ENCODE measurements at regions not wholly inside any gene's neighbourhood (a gene's known extent, or its start where the extent isn't known, plus 50 kb on each side); places are given as distances from the start of the nearest gene placed in this dataset.

DNA sequence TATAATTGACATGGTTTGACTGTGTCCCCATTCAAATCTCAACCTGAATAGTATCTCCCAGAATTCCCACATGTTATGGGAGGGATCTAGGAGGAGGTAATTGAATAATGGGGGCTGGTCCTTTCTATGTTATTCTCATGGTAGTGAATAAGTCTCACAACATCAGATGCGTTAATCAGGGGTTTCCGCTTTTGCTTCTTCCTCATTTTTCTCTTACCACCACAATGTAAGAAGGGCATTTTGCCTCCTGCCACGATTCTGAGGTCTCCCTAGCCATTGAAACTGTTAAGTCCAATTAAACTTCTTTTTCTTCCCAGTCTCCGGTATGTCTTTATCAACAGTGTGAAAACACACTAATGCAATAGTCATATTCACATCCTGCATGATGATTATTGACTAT, 1073.3 kb upstream of the CDH2 start:
- Histone ChIP-seq H3K9me3 (ENCODE audit: control insufficient read depth, low read length) (no peaks in the 10 kb centered on the region), H3K4me3 (ENCODE audit: extremely low read depth, insufficient read depth, low read length, poor library complexity, severe bottlenecking) (no peak overlapping the region), H3K36me3 (ENCODE audit: control insufficient read depth, insufficient read depth, low read length) (no peaks in the 10 kb centered on the region), H3K27ac (ENCODE audit: low read depth, low read length, severe bottlenecking) (no peak overlapping the region), H3K4me1 (ENCODE audit: control insufficient read depth, insufficient read depth, low read length, poor library complexity, severe bottlenecking) (no peaks in the 10 kb centered on the region)
- WGBS, 2 experiments (ENCODE audit: insufficient coverage in 2 of 2) = 83 to 94% methylated on average over 1 to 2 of the region's 4 CpGs

DNA sequence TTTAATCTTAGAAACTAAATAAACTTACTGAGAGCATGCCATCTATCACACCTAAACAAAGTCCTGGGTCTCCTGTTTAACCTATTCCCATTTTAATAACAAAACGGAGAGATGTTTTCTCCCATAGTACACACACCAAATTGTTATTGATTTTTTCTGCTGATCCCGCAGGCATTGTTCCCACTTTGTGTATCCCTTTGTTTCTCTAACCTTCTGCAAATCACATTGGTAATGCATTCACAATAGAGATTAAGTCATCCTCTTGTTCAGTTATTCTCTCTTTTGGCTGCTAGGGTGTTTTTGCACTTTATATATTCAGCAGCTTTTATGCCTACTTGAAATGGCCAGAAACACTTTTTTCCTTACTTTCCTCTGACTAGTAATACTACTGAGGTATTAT, 1071.9 kb upstream of the CDH2 start:
- Histone ChIP-seq H3K4me1 (ENCODE audit: control insufficient read depth, insufficient read depth, low read length, poor library complexity, severe bottlenecking) (no peaks in the 10 kb centered on the region), H3K4me3 (ENCODE audit: extremely low read depth, insufficient read depth, low read length, poor library complexity, severe bottlenecking) (no peak overlapping the region), H3K27ac (ENCODE audit: low read depth, low read length, severe bottlenecking) (no peak overlapping the region), H3K9me3 (ENCODE audit: control insufficient read depth, low read length) (no peaks in the 10 kb centered on the region), H3K36me3 (ENCODE audit: control insufficient read depth, insufficient read depth, low read length) (no peaks in the 10 kb centered on the region)
- 85 to 86% methylated on average over 2 of the region's 2 CpGs for WGBS, 2 experiments (ENCODE audit: insufficient coverage in 2 of 2)

DNA sequence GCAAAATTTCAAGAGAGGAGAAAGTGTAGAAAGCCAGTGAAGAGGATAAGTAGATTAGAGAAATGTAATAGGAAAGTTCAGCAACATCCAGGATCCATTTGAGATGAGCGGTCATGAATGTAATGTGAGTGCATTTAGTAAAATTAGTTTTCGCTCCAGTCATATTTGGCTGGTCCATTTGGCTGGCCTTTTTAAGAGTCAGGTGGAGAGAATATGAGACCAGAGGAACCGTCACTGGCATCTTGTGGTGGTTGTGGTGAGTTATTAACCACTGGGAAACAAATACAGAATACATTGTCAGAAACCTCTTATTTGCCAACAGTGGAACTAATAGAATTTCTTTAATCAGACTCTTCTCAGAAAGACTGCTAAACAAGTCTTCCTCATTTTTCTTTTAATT, 1064.3 kb upstream of the CDH2 start:
- Histone ChIP-seq H3K9me3 (ENCODE audit: control insufficient read depth, low read length) (no peaks in the 10 kb centered on the region), H3K4me1 (ENCODE audit: control insufficient read depth, insufficient read depth, low read length, poor library complexity, severe bottlenecking) (no peaks in the 10 kb centered on the region), H3K4me3 (ENCODE audit: extremely low read depth, insufficient read depth, low read length, poor library complexity, severe bottlenecking) (no peak overlapping the region), H3K36me3 (ENCODE audit: control insufficient read depth, insufficient read depth, low read length) (no peaks in the 10 kb centered on the region), H3K27ac (ENCODE audit: low read depth, low read length, severe bottlenecking) (no peak overlapping the region)
- WGBS, 2 experiments (ENCODE audit: insufficient coverage in 2 of 2) = 100% methylated on average over 1 to 2 of the region's 3 CpGs

DNA sequence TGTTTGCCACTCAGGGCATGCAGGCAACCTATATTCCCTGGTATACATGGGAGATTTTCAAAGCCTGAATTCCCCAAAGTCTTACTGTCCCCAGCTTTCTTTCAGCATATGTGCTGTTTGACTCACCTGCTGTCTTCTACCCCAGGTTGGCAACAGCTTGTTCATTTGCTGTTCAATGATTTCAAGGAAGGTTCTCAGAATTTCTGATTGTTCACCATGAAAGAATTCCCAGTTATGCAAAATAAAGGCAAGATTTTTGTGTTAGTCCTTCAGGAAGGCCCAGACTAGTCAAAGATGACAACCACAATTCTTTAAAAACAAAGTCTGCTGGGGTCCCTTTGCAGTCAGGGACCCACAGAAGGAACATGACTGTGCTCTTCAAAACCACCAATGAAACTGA, 1057.8 kb upstream of the CDH2 start:
- H3K4me1 ChIP-seq (ENCODE audit: control insufficient read depth, insufficient read depth, low read length, poor library complexity, severe bottlenecking) = no peaks in the 10 kb centered on the region
- H3K27ac ChIP-seq (ENCODE audit: low read depth, low read length, severe bottlenecking) = no peak overlapping the region

DNA sequence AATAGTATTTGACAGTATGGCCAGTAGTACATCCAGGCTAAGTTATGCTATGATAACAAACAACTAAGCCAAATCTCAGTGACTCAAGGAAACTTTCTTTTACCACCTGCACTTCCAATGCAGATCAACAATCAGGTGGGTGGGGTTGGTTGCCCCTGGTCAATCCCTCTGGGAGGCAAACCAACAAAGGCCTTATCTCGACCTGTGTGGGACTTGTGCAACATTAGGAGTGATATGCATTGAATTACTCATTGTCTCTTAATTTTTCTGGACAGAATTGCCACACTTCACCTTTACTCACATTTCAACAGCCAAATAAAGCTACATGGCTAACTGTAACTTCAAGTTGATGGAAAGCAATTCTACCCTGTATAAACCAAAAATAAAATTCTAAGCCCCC, 1049.3 kb upstream of the CDH2 start:
- WGBS, 2 experiments (ENCODE audit: insufficient coverage in 2 of 2) = no CpG with 5 or more reads among the region's 1 CpG
- H3K27ac ChIP-seq (ENCODE audit: low read depth, low read length, severe bottlenecking) = no peak overlapping the region
- no peak overlapping the region for H3K4me3 ChIP-seq (ENCODE audit: extremely low read depth, insufficient read depth, low read length, poor library complexity, severe bottlenecking)
- H3K9me3 ChIP-seq (ENCODE audit: control insufficient read depth, low read length) = no peaks in the 10 kb centered on the region
- H3K4me1 ChIP-seq (ENCODE audit: control insufficient read depth, insufficient read depth, low read length, poor library complexity, severe bottlenecking) = no peaks in the 10 kb centered on the region
- no peaks in the 10 kb centered on the region for H3K36me3 ChIP-seq (ENCODE audit: control insufficient read depth, insufficient read depth, low read length)

More for the DNA sequence above, 1057.8 kb upstream of the CDH2 start:
- Histone ChIP-seq H3K4me3 (ENCODE audit: extremely low read depth, insufficient read depth, low read length, poor library complexity, severe bottlenecking) (no peak overlapping the region), H3K36me3 (ENCODE audit: control insufficient read depth, insufficient read depth, low read length) (no peaks in the 10 kb centered on the region), H3K9me3 (ENCODE audit: control insufficient read depth, low read length) (no peaks in the 10 kb centered on the region)

DNA sequence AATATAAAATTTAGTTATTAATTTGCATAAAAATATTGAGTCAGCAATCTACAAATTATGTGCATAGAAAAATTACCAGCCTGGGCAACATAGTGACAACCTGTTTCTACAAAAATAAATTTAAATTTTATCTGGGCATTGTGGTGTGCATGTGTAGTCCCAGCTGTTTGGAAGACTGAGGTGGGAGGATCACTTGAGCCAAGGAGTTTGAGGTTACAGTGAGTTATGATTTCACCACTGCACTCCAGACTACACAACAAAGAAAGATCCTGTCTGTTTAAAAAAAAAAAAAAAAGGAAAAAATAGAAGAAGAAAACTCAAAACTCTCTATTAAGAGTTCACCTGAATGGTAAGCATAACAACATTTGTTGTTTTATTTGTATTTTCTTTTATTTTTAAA, 1048.4 kb upstream of the CDH2 start:
- H3K4me3 ChIP-seq (ENCODE audit: extremely low read depth, insufficient read depth, low read length, poor library complexity, severe bottlenecking) = no peak overlapping the region

DNA sequence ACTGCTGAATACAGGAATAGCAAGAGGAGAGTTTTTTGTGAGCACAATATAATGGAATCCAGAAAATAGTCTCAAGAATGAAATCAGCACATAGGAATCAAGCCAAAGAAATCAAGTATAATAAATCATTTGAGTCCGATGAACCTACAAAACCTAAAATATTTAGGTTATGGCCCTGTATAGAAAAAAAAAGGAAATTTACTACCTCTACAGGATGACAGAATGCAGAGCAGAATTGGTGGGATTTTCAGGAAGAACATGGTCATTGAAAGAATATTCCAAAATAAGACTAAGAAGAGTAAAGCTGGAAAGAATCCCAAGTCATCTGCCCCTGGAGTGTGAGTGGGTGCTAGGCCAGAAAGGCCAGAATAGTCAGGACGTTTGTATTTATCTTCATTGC, 1041.2 kb upstream of the CDH2 start:
- WGBS, 2 experiments (ENCODE audit: insufficient coverage in 2 of 2) = 80% methylated on average over 1 of the region's 2 CpGs; no CpG with 5 or more reads in 1 of the 2 experiments

More for the DNA sequence above, 1048.4 kb upstream of the CDH2 start:
- no peak overlapping the region for H3K27ac ChIP-seq (ENCODE audit: low read depth, low read length, severe bottlenecking)
- H3K9me3 ChIP-seq (ENCODE audit: control insufficient read depth, low read length) = no peaks in the 10 kb centered on the region
- no peaks in the 10 kb centered on the region for H3K4me1 ChIP-seq (ENCODE audit: control insufficient read depth, insufficient read depth, low read length, poor library complexity, severe bottlenecking)
- H3K36me3 ChIP-seq (ENCODE audit: control insufficient read depth, insufficient read depth, low read length) = no peaks in the 10 kb centered on the region

DNA sequence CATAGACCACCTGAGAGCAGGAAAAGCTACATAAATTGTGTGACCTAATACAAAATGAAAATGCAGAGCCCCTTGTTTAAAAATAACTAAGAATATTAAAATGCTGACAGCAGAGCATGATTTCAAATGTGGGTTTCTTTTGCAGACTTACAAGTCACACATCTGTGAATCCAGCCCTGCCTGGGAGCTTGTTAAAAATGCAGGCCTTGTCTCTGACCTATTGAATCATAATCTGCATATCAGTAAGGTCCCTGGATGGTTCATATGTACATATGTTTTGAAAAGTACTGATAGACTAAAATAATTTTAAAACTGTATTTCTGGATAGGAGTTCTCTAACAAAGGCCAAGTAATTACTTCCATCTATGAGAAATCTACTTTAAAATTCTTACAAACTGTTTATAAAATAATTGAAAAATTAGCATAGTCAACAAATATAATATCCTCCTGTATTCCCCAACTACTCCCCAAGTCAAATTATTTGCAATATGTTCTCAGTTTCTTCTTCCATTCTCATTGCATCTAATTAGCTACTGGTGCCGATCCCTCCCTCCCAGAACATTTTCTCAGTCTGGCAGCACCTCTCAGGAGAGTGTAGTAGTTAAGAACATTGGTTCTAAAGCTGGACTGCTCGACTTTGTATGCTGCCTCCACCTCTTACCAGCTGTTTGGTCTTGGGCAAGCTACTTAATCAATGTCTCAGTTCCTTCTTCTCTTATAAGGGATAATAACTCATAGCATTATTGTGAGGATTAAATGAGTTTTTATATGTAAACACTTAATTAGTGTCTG, 1040.4 kb upstream of the CDH2 start:
- Histone ChIP-seq H3K27ac (ENCODE audit: low read depth, low read length, severe bottlenecking) (no peak overlapping the region), H3K9me3 (ENCODE audit: control insufficient read depth, low read length) (no peaks in the 10 kb centered on the region), H3K4me1 (ENCODE audit: control insufficient read depth, insufficient read depth, low read length, poor library complexity, severe bottlenecking) (no peaks in the 10 kb centered on the region), H3K4me3 (ENCODE audit: extremely low read depth, insufficient read depth, low read length, poor library complexity, severe bottlenecking) (no peak overlapping the region), H3K36me3 (ENCODE audit: control insufficient read depth, insufficient read depth, low read length) (no peaks in the 10 kb centered on the region)
- WGBS, 2 experiments (ENCODE audit: insufficient coverage in 2 of 2) = no CpG with 5 or more reads among the region's 2 CpGs

More for the DNA sequence above, 1041.2 kb upstream of the CDH2 start:
- Histone ChIP-seq H3K4me1 (ENCODE audit: control insufficient read depth, insufficient read depth, low read length, poor library complexity, severe bottlenecking) (no peaks in the 10 kb centered on the region), H3K9me3 (ENCODE audit: control insufficient read depth, low read length) (no peaks in the 10 kb centered on the region), H3K4me3 (ENCODE audit: extremely low read depth, insufficient read depth, low read length, poor library complexity, severe bottlenecking) (no peak overlapping the region), H3K27ac (ENCODE audit: low read depth, low read length, severe bottlenecking) (no peak overlapping the region), H3K36me3 (ENCODE audit: control insufficient read depth, insufficient read depth, low read length) (no peaks in the 10 kb centered on the region)

DNA sequence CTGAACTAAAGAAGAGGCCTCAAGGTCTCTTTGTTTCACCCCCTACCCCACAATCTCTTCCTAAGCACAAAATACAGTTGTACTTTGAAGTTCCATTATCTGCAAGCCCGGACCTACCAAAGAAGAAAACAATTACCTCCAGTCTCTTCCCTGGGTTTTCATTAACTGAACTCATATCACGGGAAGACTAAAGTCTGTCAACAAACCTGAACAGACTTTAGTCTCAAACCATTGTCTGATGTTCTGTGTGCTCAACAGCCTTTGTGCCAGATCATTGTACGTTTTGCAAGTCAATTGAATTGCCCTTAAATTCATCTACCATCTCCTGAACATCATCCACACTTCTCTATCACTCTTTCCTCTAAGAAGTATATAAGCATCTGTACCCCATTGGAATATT, 1021.9 kb upstream of the CDH2 start:
- Histone ChIP-seq H3K4me1 (ENCODE audit: control insufficient read depth, insufficient read depth, low read length, poor library complexity, severe bottlenecking) (no peaks in the 10 kb centered on the region), H3K36me3 (ENCODE audit: control insufficient read depth, insufficient read depth, low read length) (no peaks in the 10 kb centered on the region), H3K4me3 (ENCODE audit: extremely low read depth, insufficient read depth, low read length, poor library complexity, severe bottlenecking) (no peak overlapping the region), H3K9me3 (ENCODE audit: control insufficient read depth, low read length) (no peaks in the 10 kb centered on the region), H3K27ac (ENCODE audit: low read depth, low read length, severe bottlenecking) (no peak overlapping the region)
- WGBS, 2 experiments (ENCODE audit: insufficient coverage in 2 of 2) = 61 to 82% methylated on average over 3 of the region's 3 CpGs

DNA sequence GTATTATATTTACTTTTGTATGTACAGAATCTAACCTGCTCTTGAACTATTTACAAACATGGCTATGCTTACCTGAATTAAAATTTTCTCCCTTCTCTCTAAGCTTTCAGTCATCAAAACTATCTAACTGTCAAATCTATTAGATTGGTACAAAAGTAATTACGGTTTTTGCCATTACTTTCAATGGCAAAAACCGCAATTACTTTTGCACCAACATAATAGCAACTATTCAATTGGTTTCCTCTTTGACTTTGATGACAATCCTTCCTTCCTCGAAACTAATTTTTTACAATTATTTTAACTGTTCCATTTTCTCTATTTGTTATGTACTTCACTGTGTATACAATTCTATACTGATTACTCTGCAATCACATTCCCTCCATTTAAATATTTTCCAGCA, 1019.4 kb upstream of the CDH2 start:
- Histone ChIP-seq H3K4me1 (ENCODE audit: control insufficient read depth, insufficient read depth, low read length, poor library complexity, severe bottlenecking) (no peaks in the 10 kb centered on the region), H3K36me3 (ENCODE audit: control insufficient read depth, insufficient read depth, low read length) (no peaks in the 10 kb centered on the region)
- WGBS, 2 experiments (ENCODE audit: insufficient coverage in 2 of 2) = 96 to 100% methylated on average over 2 to 3 of the region's 3 CpGs

DNA sequence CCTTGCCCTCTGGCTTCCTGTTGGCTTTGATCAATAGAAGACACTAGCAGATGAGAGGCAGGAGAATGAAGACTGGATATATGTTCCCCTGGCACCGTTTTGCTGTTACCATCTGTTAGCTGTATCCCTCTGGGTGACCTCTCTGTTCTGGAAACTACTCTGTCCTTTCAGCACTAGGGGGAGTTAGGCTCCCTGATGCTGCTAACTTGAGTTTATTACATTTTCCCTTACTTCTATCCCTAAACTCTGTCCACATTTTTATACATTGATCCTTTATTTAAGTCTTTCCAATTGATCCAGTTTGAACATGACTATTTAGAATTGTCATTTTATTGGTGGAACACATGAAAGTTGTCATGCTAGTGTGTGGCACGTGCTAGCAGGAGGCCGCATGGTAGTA, 1014.3 kb upstream of the CDH2 start:
- Histone ChIP-seq H3K36me3 (ENCODE audit: control insufficient read depth, insufficient read depth, low read length) (no peaks in the 10 kb centered on the region), H3K4me3 (ENCODE audit: extremely low read depth, insufficient read depth, low read length, poor library complexity, severe bottlenecking) (no peak overlapping the region), H3K9me3 (ENCODE audit: control insufficient read depth, low read length) (no peaks in the 10 kb centered on the region), H3K27ac (ENCODE audit: low read depth, low read length, severe bottlenecking) (no peak overlapping the region), H3K4me1 (ENCODE audit: control insufficient read depth, insufficient read depth, low read length, poor library complexity, severe bottlenecking) (no peaks in the 10 kb centered on the region)
- WGBS, 2 experiments (ENCODE audit: insufficient coverage in 2 of 2) = 72 to 78% methylated on average over 3 of the region's 3 CpGs

More for the DNA sequence above, 1019.4 kb upstream of the CDH2 start:
- no peak overlapping the region for H3K4me3 ChIP-seq (ENCODE audit: extremely low read depth, insufficient read depth, low read length, poor library complexity, severe bottlenecking)
- no peaks in the 10 kb centered on the region for H3K9me3 ChIP-seq (ENCODE audit: control insufficient read depth, low read length)
- H3K27ac ChIP-seq (ENCODE audit: low read depth, low read length, severe bottlenecking) = no peak overlapping the region
